Fibroblast of the conjunctiva (primary cell): ENCODE measurements at regions not wholly inside any gene's neighbourhood (a gene's known extent, or its start where the extent isn't known, plus 50 kb on each side); places are given as distances from the start of the nearest gene placed in this dataset.
A peak's percentile ranks its signal among the peaks of the same experiment; 100 is the strongest.

ENCODE experiments used
- DNase-seq: peaks from one replicate; pipeline ENCODE4 v3.0.0-alpha.2; 2010; ENCODE audit warnings: low read depth

DNA sequence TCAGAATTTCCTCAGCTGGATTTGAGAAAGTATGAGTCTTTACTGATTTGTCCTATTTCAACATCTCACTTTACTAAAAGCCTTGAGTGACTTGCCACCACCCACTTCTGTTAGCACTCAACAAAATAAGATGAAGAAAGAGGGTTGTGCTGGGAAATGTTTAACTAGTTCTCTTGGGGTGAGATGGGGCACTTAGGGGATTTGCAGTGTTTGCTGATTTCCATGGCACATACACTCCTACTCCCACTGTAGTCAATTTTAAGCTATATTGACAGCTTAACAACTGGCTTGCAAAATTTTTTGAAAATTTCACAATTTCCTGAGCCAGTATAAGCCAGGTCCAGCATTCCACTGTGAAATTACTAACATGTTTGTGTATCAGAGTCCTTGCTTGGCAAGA lies 463.1 kb upstream of the ARHGEF26 start:
- DNase-seq = no peak

- no peak for DNase-seq
These were observed 454.0 kb upstream of the ARHGEF26 start for GRCh38 chr3:153666991-153667740.

DNA sequence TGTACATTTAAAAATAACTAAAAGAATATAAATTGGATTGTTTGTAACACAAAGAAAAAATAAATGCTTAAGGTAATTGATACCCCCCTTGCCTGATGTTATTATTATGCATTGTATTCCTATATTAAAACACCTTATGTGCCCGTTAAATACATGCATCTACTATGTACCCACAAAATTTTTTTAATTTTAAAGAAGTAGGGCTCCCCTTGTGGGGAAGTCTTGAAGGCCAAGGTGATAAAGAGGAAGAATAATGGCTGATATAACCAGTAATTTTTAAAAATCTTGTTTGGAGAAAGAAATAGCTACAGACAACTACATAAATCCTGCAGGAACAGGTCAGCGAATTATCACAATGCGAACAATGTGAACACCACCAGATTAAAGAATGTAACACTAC lies 451.7 kb upstream of the ARHGEF26 start:
- DNase-seq = no peak

DNA sequence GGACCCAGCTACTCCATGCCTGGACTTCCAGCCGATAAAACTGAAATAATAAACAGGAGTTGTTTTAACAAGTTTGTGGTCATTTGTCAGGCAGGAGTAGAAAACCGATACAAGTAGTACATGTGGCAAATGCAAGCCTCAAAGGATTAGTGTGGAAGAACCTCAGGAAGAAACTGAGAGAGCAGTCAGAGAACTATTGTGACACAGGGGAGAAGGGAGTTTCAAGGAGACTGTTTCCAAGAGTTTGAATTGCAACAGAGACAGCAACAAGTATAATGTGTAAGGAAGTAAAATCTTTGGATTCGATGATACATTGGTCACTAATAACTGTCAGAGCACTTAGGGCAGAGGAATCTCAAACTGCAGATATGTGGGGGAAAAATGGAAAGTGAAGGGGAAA lies 450.6 kb upstream of the ARHGEF26 start:
- DNase-seq = no peak

DNA sequence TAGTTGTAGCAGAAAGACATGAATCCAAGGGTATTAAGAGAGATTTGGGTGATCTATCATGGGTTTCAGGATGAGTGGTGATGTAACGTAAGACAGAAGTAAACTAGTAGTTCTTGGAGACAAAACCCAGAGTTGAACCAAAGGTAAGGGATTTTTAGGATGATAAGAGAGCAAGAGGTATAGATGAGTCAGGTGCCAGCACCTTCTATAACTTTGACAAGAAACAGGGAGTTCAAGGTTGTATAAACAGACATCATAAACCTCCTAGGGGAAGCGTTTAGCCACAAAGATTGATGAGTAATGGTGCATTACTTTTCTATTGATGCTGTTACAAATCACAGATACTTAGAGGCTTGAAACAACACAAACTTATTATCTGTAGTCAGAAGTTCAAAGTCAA lies 447.3 kb upstream of the ARHGEF26 start:
- DNase-seq = no peak

DNA sequence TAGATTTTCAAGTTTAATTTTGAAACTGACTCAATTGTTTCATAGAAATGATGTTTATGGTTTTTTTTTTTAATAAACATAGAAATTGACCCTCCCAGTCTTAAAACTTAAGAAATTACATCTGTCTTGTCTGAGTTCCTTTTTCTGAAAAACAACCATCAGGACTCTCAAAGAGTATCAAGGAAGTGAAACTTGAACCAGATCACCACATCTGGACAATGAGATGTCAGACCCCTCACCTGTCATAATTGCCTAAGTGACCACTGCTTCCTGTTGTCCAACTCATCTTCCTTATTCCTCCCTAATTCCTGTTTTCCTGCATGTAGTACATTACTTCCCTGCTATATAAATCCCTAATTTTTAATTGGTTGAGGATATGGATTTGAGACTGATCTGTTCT lies 441.5 kb upstream of the ARHGEF26 start:
- no peak for DNase-seq

DNA sequence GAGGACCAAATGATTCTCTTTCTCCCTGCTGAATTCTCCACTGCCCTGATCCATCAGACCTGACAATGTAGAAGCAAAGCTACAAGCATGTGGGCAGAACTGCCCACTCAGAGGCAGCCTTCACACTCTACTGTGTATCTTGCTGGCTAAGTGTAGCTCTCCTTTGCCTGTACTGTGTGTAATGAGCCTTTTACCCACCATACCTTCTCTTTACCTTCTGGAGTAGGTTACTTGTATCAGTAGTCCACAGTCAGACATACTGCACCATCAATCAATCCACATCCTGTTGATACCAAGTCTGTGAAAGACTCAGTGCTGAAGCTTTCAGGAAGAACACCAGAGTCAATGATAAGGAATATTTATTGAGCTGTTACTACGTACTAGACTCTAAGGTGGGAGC lies 440.7 kb upstream of the ARHGEF26 start:
- no peak for DNase-seq

DNA sequence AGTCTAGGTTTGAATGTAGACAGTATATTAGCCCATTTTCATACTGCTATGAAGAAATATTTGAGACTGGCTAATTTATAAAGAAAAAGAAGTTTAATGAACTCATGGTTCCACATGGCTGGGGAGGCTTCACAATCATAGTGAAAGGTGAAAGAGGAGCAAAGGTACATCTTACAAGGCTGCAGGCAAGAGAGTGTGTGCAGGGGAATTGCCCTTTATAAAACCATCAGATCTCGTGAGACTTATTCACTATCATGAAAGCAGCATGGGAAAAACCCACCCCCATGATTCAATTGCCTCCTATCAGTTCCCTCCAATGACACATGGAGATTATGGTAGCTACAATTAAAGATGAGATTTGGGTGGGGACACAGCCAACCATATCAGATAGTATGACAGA lies 440.1 kb upstream of the ARHGEF26 start:
- DNase-seq = no peak

DNA sequence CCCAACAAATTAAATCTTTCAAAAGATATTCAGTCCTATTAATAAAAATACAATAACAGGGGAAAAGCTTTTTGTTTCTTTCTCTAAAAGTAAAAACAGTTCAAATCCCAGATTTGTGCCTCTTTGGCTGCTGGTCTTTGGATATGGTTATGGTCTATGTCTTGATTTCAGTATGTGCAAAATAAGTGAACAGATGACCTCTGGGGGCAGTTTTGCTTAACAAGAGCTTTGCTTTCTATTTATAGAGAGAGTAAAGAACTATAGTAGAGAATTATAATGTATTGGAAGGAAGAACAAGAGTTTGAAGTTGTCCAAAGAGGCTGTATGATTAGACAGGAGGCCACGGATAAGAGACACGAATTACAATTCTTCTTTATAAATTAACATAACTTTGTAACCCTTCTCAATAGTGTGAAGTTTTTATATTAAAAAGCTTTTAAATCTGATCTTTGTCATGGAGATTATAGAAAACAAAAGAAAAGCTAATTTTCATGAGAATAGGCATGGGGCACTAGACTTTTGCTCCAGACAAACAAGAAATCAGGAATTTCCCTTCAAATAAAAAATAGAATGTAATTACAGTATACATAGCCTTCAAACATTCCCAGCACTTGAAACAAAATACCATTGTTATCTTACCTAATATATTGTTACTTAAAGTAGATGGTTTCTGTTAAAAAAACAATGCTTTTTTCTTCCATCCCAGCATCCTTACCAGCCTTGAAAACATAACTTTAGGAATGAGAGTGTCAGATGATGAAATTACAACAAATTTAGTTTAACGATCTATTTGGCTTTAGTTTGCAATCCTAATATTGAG lies 432.7 kb upstream of the ARHGEF26 start:
- no peak for DNase-seq

GRCh38 chr3:153693207-153693606 lies 428.0 kb upstream of the ARHGEF26 start:
- DNase-seq = no peak

- DNase-seq = no peak
These were observed 419.1 kb upstream of the ARHGEF26 start for GRCh38 chr3:153702106-153702505.

DNA sequence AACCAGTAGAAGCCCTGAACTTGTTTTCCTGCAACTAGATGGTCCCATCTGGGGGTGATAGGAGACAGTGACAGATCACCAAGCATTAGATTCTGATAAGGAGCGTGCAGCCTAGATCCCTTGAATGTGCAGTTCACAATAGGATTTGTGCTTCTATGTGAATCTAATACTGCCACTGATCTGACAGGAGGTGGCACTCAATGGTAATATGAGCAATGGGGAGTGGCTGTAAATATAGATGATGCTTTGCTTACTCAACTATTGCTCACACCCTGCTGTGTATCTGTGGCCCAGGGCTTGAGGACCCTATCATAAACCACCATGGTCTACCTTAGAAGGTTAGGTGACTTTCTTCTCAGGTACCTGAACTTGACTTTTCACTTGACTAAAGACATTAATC lies 417.1 kb upstream of the ARHGEF26 start:
- no peak for DNase-seq

DNA sequence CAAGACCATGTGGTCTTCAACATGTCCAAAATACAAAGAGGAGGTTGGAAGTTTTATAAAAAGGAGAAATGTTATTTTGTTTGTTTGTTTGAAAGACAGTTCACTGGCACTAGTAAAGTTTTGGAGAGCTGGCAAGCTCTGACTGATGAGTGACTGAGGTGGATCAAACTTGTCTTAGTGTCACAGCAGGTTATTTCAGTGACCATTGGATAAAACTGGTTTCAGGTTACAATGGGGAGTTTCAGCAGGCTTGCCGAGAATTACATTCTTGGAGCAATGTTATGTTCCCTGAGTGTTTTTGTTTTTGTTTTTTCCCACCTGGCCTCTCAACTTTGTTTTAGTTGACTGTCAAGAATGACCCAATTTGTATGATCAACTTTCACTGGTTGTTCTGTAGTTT lies 414.5 kb upstream of the ARHGEF26 start:
- DNase-seq = no peak

DNA sequence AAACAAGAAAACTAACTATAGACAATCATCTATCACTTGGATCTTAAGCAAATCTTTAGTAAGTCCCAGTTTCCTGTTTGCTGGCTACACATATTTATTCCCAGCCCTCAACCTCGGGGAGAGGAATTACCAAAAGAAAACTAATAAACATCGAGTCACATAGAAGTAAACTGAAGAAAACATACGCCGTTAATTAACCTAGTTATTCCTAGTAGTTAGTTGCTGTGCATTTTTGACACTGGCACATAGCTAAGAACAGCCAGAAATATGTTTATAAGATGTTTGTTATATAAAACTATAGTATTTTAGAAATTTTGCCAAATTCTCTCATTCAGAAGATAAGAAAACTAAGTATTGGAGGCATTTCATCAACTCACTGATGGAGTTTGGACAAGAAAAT lies 407.2 kb upstream of the ARHGEF26 start:
- DNase-seq = no peak

GRCh38 chr3:153714588-153715290 lies 406.5 kb upstream of the ARHGEF26 start:
- DNase-seq = no peak

DNA sequence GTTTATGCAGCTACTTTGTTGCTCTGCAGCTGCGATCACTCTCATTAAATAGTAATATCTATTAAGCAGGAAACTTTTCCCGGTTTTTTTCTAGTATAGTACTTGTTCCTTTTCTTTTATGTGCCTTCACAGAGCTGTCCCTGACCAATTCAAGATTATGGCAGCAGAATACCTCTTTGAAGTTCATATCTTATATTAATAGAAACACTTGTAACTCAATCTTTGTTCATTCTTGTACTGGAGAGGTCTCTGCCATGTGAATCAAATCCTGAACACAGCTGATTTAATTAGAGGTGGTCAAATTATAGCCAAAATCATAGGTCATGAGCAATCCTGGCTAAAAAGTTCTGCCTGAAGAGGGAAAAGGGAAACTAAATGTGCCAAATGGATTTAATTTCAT lies 399.0 kb upstream of the ARHGEF26 start:
- no peak for DNase-seq

- no peak for DNase-seq
These were observed 390.1 kb upstream of the ARHGEF26 start for GRCh38 chr3:153731071-153731470.

DNA sequence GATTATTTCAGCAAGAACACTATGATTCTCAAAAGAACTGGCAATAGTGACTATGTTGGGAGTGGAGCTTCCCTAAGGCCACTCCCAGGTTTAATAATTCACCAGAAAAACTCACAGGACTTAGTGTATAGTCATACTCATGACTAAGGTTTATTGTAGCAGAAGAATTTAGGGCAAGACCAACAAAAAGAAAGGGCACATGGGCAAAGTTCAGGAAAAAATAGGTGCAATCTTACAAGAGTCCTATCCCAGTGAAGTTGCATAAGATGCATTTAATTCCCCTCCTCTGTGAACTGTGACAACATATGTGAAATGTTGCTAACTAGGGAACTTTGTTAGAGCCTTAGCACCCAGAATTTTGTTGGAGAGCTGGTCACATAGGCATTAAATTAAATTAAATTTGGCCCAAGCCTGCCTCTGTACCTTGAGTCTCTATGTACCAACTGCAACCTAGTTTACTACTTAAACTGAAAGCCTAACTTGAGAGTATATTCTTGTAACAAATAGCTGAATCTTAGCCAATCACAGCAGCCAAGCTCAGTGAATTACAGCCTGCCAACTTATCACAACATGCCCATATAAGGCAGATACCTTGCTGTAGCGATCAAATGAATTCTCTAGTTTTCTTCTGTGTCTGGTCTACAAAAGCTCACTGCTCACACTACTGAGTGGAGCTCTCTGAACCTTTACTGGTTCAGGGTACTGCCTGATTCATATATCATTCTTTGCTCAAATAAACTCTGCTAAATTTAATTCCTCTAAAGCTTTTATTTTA lies 386.2 kb upstream of the ARHGEF26 start:
- no peak for DNase-seq

DNA sequence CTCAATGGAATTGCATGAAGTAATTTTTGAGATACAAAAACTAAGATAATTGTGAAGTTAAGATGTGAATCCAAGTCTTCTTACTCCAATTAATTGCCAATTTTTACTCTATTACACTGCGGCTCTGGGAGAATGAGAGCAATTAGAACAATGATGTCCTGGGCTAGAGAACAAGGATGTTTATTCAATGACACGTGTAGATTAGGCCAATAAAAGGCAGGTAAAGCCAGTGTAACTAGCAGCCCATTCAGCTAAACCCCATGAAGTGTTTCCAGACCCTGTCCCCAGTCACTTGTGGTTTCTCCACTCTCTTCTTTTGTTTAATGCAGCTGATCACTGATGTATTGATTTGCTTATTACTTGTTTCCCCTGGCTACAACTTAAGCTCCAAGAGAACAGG lies 381.1 kb upstream of the ARHGEF26 start:
- no peak for DNase-seq

DNA sequence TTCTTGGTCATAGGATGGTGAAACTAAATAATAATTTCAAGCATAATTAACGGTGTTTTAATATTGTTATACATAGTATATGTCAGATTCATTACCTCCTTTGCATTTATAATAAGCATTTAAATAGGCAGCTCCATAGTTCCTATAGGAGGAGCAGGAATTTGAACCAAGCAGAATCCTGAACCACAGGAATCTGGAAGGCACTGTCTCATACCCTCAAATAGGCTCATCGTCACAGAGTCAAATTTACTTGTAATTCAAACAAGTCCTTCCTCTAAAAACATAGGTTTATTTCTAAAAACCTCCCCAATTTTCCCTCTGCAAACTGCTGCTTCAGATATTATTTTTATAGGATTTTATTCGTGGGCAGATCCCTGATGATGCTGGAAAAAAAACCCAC lies 376.3 kb upstream of the ARHGEF26 start:
- no peak for DNase-seq

- no peak for DNase-seq
These were observed 375.0 kb upstream of the ARHGEF26 start for GRCh38 chr3:153746211-153746610.

DNA sequence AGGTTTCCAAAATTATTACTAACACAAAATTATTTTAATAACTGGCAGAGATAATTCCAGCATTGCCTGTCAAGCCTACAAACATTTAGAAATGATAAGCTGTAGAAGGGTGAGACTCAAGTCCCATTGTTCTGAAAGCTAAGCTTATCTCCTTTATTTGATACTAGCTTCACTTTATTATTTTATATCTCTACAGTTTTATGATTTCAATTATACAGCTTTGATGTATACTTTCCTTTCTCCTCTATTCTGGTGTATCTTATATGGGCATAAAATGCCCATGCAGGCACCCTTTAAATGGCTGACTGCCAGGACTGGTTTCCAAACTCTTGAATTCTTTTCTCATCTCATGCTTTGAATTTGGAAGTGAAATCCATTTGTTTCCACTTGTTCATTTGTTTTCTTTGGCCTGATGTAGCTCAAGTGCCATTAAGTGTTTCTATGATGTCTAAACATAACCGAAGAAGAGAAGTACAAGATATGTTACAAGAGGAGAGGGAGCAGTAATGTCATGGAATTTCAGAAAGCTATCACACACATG lies 372.1 kb upstream of the ARHGEF26 start:
- peak; percentile 23 for DNase-seq
